ENCODE measurements at regions not wholly inside any gene's neighbourhood (a gene's known extent, or its start where the extent isn't known, plus 50 kb on each side); places are given as distances from the start of the nearest gene placed in this dataset.

DNA sequence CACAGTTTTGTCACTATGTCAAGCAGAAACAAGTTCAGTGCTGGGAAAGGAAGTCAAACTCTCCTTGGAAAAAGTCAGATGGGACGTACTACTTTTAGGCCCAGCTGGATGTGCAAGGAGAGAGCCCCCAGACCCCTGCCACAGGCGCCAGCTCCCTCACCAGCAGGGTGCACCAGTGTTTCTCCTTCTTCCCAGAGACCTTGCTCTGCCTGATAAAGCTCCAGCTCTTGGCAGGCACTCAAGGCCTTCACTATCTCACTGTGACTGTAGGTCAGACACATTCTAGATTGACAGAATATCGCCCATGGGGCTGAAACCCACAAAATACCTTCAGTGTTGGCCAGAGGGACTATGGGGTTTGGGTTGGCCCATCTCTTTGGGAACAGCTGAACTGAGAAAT, 54.8 kb upstream of the CHRNB4 start:
- DNase-seq (no peak), ATAC-seq (no peak)
- Histone ChIP-seq H3K36me3 (ENCODE audit: low read depth) (no peaks in the 10 kb centered on the region), H3K4me3 (no peak overlapping the region), H3K9me3 (no peaks in the 10 kb centered on the region), H3K4me1 (ENCODE audit: low read depth) (no peaks in the 10 kb centered on the region)
- TF ChIP-seq, protein P1, sequence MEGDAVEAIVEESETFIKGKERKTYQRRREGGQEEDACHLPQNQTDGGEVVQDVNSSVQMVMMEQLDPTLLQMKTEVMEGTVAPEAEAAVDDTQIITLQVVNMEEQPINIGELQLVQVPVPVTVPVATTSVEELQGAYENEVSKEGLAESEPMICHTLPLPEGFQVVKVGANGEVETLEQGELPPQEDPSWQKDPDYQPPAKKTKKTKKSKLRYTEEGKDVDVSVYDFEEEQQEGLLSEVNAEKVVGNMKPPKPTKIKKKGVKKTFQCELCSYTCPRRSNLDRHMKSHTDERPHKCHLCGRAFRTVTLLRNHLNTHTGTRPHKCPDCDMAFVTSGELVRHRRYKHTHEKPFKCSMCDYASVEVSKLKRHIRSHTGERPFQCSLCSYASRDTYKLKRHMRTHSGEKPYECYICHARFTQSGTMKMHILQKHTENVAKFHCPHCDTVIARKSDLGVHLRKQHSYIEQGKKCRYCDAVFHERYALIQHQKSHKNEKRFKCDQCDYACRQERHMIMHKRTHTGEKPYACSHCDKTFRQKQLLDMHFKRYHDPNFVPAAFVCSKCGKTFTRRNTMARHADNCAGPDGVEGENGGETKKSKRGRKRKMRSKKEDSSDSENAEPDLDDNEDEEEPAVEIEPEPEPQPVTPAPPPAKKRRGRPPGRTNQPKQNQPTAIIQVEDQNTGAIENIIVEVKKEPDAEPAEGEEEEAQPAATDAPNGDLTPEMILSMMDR (IDR thresholded peaks at IDR 0.05), result no peak
- intact Hi-C loops (cut with DNase I, micrococcal nuclease), result loop anchor here in 1 of 2 donors (2.0 kb wide), 1 partner anchor 51 kb away; no protein-coding TSS in a partner anchor

DNA sequence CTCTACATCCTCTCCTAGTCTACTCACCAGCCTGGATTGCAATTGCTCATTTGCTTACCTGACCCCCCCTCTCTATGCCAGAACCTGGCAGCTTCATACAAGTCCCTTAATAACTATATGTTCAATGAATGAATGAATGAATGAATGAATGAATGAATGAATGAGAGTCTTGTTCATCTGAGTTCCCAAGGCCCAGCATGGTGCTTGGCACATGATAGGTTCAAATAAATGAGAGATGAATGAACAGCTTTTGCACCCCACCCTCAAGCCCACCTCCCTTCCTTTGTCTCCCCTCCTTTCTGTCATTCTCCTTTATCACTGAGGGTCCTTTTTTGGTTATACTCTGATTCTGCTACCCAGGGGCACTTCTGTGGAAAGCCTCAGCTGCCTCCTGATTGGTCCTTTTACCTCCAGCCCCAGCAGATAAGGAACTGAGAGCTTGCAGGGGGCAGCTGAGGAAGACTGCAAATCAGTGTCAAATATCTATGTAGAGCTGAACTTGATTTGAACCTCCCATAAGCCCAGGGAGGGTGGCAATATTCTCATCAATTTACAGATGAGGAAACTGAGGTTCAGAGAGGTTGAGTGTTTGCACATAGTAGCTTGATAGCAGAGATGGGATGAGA, 54.1 kb upstream of the CHRNB4 start:
- intact Hi-C loops (cut with DNase I, micrococcal nuclease), result no loop called here
- TF ChIP-seq, protein P1 (IDR thresholded peaks at IDR 0.05), result no peak
- H3K9me3 ChIP-seq, result no peaks in the 10 kb centered on the region
- no peaks in the 10 kb centered on the region for H3K4me1 ChIP-seq (ENCODE audit: low read depth)
- H3K4me3 ChIP-seq, result no peak overlapping the region
- no peak for ATAC-seq
- no peaks in the 10 kb centered on the region for H3K36me3 ChIP-seq (ENCODE audit: low read depth)
- no peak for DNase-seq

DNA sequence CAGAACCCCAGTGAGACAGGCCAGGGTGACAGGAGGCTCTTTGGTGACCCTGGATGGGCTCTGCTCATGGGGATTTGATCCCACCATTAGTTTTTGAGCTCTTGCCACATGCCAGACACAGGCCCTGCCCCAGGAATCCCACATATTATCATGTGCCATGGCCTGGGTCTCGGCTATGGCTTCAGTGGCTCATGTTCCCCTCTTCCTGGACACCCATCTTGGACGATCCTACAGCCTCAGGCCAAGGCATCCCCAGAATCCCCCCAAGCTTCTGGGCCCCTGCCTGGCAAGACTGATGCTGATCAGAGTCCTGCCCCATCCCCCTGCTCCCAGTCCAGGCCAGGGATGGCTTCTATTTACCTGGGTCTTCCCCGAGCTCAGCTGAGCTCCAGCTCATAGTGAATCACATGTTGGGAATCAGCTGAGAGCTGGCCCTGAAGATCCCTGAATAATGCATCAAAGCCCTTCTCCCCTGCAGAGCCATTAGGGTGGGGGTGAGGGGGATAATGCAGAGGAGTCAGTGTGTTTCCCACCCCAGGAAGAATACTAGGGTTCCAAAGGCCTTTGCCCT, 50.9 kb upstream of the CHRNB4 start:
- no peaks in the 10 kb centered on the region for H3K4me1 ChIP-seq (ENCODE audit: low read depth)
- TF ChIP-seq, protein P1 (IDR thresholded peaks at IDR 0.05), result no peak
- H3K4me3 ChIP-seq, result no peak overlapping the region
- ATAC-seq, result no peak
- H3K36me3 ChIP-seq (ENCODE audit: low read depth), result no peaks in the 10 kb centered on the region
- intact Hi-C loops (cut with DNase I, micrococcal nuclease), result no loop called here
- no peaks in the 10 kb centered on the region for H3K9me3 ChIP-seq
- DNase-seq, result no peak

DNA sequence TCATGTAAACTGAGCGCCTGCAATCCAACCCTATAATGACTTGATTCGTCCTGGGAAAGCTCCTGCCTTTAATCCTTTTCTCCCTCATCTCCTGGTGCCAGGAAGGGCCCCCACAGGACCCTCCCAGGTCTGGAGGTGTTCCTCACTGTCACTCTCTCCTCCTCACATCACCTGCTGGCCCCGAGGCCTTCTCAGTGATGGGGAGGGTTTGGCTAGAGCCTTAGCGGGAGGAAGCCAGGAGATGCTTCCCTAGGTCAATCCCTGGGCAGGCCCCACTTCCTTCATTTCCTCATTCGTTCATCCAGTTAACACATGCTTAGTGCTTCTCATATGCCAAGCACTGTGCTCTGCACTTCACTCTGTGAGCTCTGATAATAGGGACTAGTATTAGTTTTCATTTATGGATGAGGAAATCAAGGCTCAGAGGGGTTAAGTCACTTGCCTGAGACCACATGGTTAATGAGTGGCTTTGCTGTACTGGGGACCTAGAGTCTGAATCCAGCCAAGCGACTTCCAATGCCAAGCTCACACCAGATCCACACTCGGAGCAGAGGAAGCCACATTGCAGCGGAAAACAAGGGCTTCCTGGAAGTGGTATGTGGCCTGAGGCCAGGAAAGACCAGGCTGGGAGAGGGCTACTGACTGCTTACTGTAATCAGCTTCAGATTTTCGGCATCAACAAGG, 50.3 kb upstream of the CHRNB4 start:
- Histone ChIP-seq H3K9me3 (no peaks in the 10 kb centered on the region), H3K4me3 (no peak overlapping the region), H3K36me3 (ENCODE audit: low read depth) (no peaks in the 10 kb centered on the region), H3K4me1 (ENCODE audit: low read depth) (no peaks in the 10 kb centered on the region)
- no peak for DNase-seq
- intact Hi-C loops (cut with DNase I, micrococcal nuclease), result no loop called here
- no peak for ATAC-seq
- TF ChIP-seq, protein P1 (IDR thresholded peaks at IDR 0.05), result no peak

Measured in mucosa of descending colon (tissue), 3 donors.